Right atrium auricular region (tissue), 2 donors: ENCODE measurements at regions not wholly inside any gene's neighbourhood (a gene's known extent, or its start where the extent isn't known, plus 50 kb on each side); places are given as distances from the start of the nearest gene placed in this dataset.

ENCODE experiments used
- DNase-seq: peaks from one replicate; pipeline ENCODE4 v3.0.0-alpha.2; 2019; ENCODE audit warnings: low spot score
- H3K27ac ChIP-seq, 2 donors: fragments of 200-600 bp; sonication (generic); 1 replicate in 1 of 2; 2 replicates in 1 of 2; pipeline ENCODE4 v1.5.1; 2016 to 2019
- H3K27me3 ChIP-seq, 2 donors: fragments of 200-600 bp; sonication (generic); one replicate each; pipeline versions ENCODE4 v1.5.1 to v1.6.0; 2017 to 2019
- H3K36me3 ChIP-seq: fragments of 200-600 bp; sonication (generic); one replicate; pipeline ENCODE4 v1.5.1; 2016
- H3K4me1 ChIP-seq, 2 donors: fragments of 200-600 bp; sonication (generic); one replicate each; pipeline versions ENCODE4 v1.5.1 to v1.6.0; 2017 to 2019
- H3K4me3 ChIP-seq, 2 donors: fragments of 200-600 bp; sonication (generic); 1 replicate in 1 of 2; 2 replicates in 1 of 2; pipeline ENCODE4 v1.5.1; 2017 to 2019; ENCODE audit warnings: mild to moderate bottlenecking in 1 of 2, moderate library complexity in 1 of 2
- H3K9me3 ChIP-seq, 2 donors: fragments of 200-600 bp; sonication (generic); one replicate each; pipeline ENCODE4 v1.5.1; 2019
- CTCF ChIP-seq, 2 donors: fragments of 200-600 bp; sonication (generic); IDR thresholded peaks; one replicate each; pipeline ENCODE4 v1.5.1; 2019; ENCODE audit warnings: antibody characterized with exemption in 2 of 2

- H3K36me3 ChIP-seq, result no peaks in the 10 kb centered on the region
- no peak for DNase-seq
- H3K9me3 ChIP-seq, result no peaks in the 10 kb centered on the region
- H3K4me1 ChIP-seq, result peaks cover 0 to 11% of the 10 kb centered on the region in 2 donors
- H3K27me3 ChIP-seq, result no peaks in the 10 kb centered on the region
- no peak overlapping the region for H3K27ac ChIP-seq
- H3K4me3 ChIP-seq, result no peak overlapping the region
- no peak for TF ChIP-seq CTCF (IDR thresholded peaks at IDR 0.05)
Measured at GRCh38 chr1:94318505-94319030, 81.2 kb upstream of the ARHGAP29 start.

- H3K4me3 ChIP-seq, result no peak overlapping the region
- DNase-seq, result no peak
- no peak for TF ChIP-seq CTCF (IDR thresholded peaks at IDR 0.05)
- H3K36me3 ChIP-seq, result no peaks in the 10 kb centered on the region
- H3K27ac ChIP-seq, result no peak overlapping the region
- no peaks in the 10 kb centered on the region for H3K27me3 ChIP-seq
- peaks cover 0 to 7% of the 10 kb centered on the region in 2 donors for H3K4me1 ChIP-seq
- no peaks in the 10 kb centered on the region for H3K9me3 ChIP-seq
Measured at GRCh38 chr1:94317790-94318188, 80.4 kb upstream of the ARHGAP29 start.

GRCh38 chr1:94316836-94317789 is 79.7 kb upstream of the ARHGAP29 start:
- no peaks in the 10 kb centered on the region for H3K36me3 ChIP-seq
- no peak overlapping the region for H3K4me3 ChIP-seq
- no peaks in the 10 kb centered on the region for H3K27me3 ChIP-seq
- no peak for TF ChIP-seq CTCF (IDR thresholded peaks at IDR 0.05)
- DNase-seq, result no peak
- H3K27ac ChIP-seq, result peak overlapping the region in 1 of 2 donors; percentile 7
- no peaks in the 10 kb centered on the region for H3K9me3 ChIP-seq
- peaks cover 0 to 4% of the 10 kb centered on the region in 2 donors for H3K4me1 ChIP-seq

GRCh38 chr1:94316183-94316582 is 78.8 kb upstream of the ARHGAP29 start:
- no peak for DNase-seq
- peaks cover 0 to 4% of the 10 kb centered on the region in 2 donors for H3K4me1 ChIP-seq
- TF ChIP-seq CTCF (IDR thresholded peaks at IDR 0.05), result no peak
- no peaks in the 10 kb centered on the region for H3K9me3 ChIP-seq
- H3K36me3 ChIP-seq, result no peaks in the 10 kb centered on the region
- H3K4me3 ChIP-seq, result no peak overlapping the region
- H3K27me3 ChIP-seq, result no peaks in the 10 kb centered on the region
- no peak overlapping the region for H3K27ac ChIP-seq

- Histone ChIP-seq H3K4me3 (no peak overlapping the region), H3K36me3 (no peaks in the 10 kb centered on the region), H3K27ac (no peak overlapping the region), H3K9me3 (no peaks in the 10 kb centered on the region), H3K27me3 (no peaks in the 10 kb centered on the region), H3K4me1 (peaks cover 0 to 4% of the 10 kb centered on the region in 2 donors)
- DNase-seq, result no peak
- no peak for TF ChIP-seq CTCF (IDR thresholded peaks at IDR 0.05)
Measured at GRCh38 chr1:94315552-94316116, 78.2 kb upstream of the ARHGAP29 start.
